GM12892 (cell line): ENCODE measurements at regions not wholly inside any gene's neighbourhood (a gene's known extent, or its start where the extent isn't known, plus 50 kb on each side); places are given as distances from the start of the nearest gene placed in this dataset.
"Not testable (repeated sequence)": the region's sequence is repeated elsewhere in the genome, so short reads cannot be mapped to it uniquely, and the experiment has no call there.

Experiments used
- POLR2A ChIP-seq: IDR thresholded peaks from 2 replicates; pipeline ENCODE4 v1.6.1; 2011; ENCODE audit warnings: low read depth, low read length, control low read depth
- POLR2AphosphoS5 ChIP-seq: IDR thresholded peaks from 2 replicates; pipeline ENCODE4 v1.6.1; 2011; ENCODE audit warnings: low read depth, low read length, control low read depth
- TAF1 ChIP-seq: IDR thresholded peaks from 2 replicates; pipeline ENCODE4 v1.6.1; 2011; ENCODE audit warnings: low read depth, mild to moderate bottlenecking, control low read depth, low read length, borderline replicate concordance

DNA sequence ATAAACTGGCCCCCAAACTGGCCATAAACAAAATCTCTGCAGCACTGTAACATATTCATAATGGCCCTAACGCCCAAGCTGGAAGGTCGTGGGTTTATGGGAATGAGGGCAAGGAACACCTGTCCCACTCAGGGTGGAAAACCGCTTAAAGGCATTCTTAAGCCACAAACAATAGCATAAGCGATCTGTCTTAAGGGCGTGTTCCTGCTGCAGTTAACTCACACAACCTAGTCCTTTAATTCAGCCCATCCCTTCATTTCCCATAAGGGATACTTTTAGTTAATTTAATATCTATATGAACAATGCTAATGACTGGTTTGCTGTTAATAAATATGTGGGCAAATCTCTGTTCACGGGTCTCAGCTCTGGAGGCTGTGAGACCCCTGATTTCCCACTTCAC, 87.5 kb upstream of the VSTM2A start:
- not testable (repeated sequence) for TF ChIP-seq POLR2AphosphoS5, TAF1, POLR2A
